Stimulated activated CD4-positive, alpha-beta T cell treated with anti-CD3 and anti-CD28 coated beads, Interleukin-1b, Interleukin-23, amount 100 ng/mL, for 48 hours (primary cell): ENCODE measurements at regions not wholly inside any gene's neighbourhood (a gene's known extent, or its start where the extent isn't known, plus 50 kb on each side); places are given as distances from the start of the nearest gene placed in this dataset.
"Not testable (repeated sequence)": the region's sequence is repeated elsewhere in the genome, so short reads cannot be mapped to it uniquely, and the experiment has no call there.

Experiments
- DNase-seq: peaks from one replicate; pipeline ENCODE4 v3.0.0-alpha.2; 2020

DNA sequence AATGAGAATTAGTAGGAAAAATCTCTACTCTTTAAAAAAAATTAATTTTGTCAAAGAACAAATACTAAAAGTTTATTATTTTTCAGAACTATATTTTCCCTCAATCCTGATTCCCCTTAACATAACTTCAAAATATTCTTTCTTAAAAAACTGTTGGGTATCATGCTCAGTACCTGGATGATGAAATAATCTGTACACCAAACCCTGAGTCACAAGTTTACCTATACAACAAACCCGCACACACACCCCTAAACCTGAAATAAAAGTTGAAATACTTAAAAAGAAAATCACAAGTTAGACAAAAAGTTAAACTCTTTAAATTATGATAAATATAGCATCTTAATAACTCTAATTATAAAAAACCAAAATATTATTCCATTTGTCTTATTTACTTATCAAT is 812.3 kb downstream of the MAT2B start:
- no peak for DNase-seq

DNA sequence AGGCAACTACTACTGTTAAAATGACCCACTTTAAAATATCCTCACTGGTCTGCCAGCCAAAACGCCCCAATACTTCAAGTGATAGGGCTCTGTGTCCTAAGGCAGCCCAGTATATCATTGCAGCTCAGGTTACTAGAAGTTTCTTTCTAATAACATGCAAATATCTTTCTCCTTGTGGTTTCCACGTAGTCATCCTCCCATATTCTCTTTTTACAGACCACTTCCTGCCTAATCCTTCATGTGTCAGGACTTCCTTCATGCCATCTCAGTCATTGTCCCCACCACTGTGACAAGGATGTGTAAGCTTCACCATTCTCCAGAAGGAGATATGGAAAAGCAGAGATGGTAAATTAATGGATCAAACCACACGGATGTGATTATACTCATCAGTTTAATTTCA is 813.7 kb downstream of the MAT2B start:
- DNase-seq: no peak

DNA sequence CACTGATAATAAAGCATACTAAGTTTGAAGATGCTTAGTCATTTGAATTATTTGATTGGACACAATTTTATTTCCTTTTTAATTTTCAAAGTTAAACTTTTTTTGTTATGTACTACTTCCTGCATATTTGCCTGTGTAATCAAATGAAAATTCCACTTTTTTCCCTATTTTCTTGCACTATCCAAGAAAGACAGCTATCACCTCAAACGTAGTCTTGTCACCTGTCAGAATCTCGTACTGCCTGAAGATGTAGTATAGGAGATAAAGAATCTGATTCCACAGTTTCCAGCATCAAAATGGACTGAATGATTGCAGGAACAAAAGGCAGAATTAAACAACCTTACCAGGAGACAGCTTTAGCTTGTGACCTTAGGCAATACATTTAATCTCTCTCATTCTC is 818.8 kb downstream of the MAT2B start:
- no peak for DNase-seq

DNA sequence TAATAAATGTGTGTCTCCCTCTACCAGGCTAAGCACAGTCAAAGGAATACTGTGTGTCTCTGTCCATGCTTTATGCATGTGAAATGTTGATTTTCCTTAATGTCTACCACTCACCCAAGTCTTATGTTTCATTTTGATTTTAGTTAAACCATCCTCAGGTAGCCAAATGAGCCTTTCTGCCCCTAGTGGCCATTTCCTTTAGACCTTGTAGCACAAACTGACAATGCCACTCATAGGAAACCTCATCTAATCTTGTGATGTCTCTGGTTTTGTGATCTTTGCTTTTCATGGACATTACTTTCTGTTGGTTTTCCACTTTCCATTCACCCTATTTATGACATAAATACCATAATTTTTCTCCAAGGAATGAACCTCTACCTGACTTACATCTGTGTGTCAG is 820.8 kb downstream of the MAT2B start:
- no peak for DNase-seq

DNA sequence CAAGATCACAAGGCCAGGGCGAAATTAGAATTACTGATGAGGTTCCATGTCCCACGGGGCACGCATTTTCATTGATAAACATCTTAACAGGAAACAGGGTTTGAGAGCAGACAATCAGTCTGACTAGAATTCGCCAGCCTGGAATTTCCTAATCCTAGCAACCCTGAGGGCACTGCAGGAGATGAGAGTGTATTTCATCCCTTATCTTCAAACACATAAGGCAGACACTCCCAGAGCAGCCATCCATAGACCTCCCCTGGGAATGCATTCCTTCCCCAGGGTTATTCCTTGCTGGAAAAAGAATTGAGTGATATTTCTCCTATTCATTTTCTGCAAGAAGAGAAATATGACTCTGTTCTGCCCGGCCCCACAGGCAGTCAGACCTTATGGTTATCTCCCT is 821.7 kb downstream of the MAT2B start:
- not testable (repeated sequence) for DNase-seq

DNA sequence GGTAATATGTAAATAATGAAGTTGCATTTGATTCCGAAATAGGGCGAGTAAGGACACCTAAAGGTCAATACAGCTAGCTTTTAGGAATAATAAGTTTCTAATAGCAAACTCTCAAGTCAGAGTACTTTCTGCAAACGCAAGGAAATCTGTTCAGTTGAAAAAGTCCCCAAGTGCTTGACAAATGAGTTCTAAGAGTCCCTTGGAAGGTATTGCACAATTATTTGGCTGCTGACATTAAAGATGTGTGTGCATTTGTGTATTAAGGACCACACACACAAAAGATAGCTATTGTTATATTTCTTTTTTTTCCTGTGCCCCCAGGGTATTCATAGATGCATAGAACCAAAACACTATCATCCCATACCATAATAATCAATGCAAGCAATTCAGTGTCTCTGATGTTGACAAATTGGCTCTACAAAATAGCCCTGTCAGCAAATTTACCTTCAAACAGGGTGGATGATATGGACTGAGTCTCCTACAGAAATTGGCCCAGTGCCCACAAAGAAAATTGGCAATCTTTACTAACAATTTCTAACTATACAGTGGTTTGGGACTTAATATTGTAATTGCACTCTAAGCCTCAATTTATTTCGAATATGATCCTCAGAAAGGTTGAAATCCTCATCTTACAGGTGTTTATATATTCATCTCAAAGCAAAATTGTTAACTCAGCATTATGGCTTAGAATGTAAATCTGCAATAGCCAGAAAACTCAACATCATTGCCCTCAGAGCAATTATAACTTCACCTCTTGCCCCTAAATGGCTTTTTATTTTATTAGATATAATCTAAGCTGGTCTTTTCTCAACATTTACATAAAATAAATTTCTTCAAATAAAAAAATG is 827.2 kb downstream of the MAT2B start:
- no peak for DNase-seq

DNA sequence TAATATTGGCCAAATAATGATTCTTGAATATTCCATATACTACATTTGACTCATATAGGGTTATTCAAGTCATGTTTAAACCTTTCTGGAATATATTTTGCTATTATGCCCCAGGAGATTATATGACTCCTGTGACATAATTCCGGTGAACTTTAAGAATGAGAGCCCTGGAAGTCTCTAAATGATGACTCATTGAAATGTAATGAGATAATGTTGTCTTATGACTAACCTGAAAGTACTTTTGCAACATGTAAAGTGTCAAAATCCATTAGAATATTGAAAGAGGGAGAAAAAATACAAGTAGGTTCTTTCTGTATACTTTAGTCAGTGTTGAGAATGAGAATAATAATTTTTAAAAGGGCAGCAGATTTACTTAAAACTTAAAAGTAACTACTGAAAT is 830.4 kb downstream of the MAT2B start:
- no peak for DNase-seq

DNA sequence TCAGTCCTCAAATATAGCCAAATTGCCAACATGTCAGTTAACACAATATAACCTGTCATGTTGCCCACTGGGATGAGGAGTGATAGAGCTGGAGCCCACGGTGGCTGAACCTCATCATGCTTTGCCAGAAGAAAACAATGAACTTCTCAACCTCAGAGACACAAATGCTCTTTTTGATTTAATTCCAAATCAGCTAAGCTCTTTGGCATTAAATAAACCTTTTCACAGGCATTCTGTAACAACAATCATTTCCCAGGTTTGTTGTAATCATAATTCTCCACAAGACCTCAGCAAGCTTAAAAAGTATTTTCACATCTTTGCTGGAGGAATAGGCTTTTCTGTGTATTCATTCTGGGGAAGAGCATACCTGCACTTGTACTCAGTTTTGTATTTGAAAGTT is 830.9 kb downstream of the MAT2B start:
- DNase-seq: no peak

DNA sequence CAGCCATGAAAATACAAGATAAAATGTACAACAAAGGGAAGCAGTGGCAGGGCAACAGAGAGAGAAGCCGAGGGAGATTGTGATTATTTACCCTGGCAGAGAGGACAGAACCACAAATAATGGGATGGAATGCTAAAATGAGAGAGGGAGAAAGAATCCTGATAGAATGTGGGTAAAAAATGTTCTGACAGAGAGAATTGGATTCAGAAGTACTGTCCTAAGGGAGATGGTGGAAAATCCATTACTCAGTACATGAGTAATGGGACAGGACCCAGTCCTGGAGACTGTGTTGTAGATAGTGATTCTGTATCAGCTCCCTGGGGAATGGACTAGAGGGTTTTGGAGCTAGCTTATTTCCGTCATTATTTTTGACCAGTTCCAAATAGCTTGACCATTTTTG is 831.5 kb downstream of the MAT2B start:
- DNase-seq: no peak

DNA sequence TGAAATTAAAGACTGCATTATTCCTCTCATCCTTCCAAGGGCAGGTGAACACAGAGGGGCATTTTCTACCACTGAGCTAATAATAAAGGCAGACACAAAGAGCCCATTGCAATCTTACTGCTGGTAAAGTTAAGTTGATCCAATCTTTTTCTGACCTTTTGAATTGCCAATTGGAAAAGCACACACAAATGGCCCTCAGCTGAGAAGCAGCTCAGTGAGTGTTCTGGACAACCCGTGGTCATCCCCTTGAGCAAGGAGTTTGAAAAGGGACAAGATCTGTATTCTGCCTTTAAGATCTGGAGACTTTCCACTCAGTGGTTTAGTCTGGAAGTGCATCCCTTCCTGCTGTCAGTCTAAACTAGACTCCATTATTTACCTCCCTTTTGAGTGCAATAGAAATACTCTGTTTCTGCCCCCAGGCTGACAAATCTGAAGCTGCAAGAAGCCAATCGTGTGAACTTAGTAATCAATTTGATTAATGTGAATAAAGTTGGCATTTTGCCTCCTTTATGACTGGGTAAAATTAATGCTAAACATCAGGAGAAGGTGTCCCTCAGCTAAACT is 835.7 kb downstream of the MAT2B start:
- no peak for DNase-seq

DNA sequence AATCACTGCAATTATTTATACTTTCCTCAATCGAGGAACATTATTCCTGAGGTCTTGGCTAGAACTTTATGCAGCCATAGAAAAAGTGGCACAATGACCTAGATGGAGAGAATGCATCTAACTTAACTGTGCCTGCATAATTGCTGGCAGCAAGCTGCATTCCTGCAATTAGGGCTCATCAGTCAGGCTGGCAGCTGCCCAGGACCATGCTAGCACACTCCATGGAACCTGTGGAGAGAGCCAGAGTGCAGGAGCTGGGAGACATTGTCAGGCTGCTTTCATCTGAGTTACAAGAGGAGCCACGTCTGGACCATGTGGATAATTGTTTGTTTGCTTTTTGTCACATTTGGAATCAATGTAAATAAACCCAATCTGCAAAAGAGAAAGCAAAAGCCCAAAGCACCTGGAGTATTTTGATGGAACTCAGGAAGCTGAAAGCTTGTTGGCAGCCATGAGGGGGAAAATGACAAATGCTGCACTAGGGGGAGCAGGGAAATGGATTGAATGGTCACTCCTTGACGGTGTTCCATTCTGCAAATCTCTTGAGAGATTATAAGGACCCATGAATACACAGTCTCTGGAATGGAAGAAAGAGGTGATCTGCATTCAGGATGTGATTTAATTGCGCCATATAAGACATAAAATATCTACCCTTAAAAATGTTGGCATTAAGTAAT is 839.9 kb downstream of the MAT2B start:
- no peak for DNase-seq

DNA sequence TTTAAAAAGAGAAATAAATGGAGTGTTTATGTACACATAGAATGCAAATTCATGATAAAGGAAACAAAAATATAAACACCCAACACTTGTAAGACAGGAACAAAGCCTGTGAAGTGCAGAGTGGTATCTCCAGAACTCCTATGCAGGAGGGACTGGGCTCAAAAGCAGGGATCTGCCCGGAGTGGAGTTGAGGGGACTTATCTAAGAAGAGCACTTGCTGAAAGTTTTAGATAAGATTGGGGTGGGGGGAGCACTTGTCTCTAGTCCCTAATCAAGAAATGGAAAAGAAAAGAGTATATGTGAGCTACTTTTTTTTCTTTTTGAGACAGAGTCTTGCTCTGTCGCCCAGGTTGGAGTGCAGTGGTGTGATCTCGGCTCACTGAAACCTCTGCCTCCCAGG is 840.4 kb downstream of the MAT2B start:
- DNase-seq: no peak

DNA sequence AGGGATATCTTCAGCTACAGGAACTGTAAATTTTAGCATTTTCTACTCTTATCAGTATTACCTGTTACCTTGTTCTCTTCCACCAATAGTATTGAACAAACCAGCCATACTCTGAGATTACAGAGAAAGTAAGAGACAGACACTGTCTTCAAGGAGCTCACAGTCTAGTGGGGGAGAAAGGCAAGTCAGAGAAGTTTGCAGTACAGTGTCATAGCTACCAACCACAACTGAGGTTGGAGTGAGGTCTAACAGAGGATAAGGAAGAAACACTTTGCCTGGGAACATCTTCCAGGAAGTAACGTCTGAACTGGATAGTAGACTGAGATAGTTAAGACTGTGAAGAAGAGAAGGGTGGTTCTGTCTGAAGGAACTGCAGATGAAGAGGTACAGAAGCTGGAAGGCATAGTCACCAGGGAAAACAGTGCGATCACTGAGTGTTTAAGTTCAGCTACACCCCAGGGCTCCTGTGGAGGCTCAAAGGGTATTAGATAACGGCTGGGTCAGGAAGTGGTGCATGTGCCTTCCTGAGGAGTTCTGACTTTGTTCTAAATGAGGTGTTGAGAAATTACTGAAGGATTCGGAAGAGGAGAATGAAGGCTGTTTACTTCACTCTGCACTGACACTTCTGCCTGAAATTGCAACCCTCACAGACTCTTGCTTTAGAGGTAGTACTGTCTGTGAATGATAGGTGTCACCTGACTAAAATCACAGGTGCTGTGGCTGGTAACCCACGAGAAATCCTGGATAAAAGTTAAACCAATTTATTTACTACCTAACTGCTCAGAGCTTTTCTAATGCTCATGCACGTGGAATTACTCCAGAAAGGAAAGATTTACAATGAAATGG is 841.6 kb downstream of the MAT2B start:
- no peak for DNase-seq

DNA sequence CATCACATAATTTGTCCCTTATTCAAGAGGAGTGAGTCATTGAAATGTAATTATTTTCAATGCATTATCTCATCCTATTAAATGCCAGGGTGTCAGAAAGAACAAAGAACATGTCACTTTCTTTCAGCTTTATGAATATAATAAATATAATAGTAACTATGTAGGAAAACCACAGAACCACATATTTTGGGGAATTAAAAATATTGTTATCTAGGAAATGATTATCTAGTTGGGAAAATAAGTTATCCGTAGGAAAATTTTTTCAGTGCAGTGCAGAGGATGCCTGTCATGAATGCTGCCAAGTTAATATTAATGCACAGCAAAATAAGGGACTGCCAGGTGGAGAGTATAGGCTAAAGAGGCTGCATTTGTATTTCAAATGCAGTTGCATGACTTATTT is 844.8 kb downstream of the MAT2B start:
- DNase-seq: no peak

DNA sequence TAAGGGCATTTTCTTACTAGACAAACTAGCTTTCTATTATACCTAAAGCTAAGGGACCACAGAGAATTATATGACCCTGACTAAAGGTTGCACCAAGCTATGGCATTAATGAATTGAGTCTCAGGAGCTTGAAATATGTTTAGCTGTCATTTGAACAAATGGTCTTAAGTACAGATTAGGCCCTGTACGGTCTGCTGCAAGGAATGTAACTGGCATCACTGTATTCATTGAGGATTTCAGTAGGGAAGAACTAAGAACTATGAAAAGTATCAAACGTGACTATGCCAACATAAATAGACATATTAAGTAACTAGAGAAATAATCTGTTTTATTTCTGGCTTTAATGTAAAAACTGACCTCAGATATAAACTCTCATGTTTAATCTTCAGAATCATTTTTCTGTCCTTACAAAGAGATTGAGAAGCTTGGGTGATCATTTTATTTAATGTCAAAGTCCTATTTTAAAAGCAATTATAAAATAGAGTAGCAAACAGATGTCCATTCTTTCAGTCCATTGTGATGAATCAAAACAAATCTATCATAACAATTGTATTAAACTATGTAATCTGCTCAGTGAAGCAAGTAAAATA is 845.9 kb downstream of the MAT2B start:
- DNase-seq: no peak

DNA sequence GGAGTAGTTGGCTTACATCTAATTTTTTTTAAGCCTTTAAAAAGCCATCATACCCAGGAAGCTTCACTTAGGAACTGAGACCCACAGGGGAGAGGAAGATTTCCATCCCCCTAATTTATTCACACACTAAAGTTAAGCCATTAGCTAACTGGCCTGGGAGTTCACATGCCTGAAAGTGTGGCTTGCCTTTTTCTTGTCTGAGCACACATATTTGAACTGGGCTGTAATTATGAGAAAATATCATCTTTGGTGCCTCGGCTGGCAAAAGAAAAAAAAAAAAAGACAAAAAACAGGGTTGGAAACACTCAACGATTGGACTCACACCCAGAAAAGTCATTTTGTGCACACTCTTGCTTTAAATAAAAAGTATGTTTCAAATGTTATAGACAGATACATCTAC is 847.3 kb downstream of the MAT2B start:
- DNase-seq: no peak

DNA sequence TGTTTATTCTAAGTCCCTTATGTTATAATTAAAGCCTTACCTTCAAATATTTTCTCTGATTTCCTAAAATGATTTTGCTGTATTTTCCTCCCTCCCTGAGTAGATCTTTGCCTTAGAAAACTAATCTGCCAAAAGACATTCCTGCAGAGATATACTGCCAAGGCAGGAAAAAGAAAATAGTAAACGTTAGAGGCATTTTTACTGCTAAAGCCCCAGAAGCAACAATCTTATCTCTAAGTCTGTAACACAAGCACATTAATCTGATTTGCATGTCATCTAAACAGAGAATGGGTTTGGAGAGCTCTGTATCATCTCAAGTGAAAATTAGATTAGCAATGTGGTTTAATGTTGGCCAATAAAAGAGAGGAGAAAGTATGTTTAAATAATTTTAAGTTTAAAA is 847.7 kb downstream of the MAT2B start:
- no peak for DNase-seq

DNA sequence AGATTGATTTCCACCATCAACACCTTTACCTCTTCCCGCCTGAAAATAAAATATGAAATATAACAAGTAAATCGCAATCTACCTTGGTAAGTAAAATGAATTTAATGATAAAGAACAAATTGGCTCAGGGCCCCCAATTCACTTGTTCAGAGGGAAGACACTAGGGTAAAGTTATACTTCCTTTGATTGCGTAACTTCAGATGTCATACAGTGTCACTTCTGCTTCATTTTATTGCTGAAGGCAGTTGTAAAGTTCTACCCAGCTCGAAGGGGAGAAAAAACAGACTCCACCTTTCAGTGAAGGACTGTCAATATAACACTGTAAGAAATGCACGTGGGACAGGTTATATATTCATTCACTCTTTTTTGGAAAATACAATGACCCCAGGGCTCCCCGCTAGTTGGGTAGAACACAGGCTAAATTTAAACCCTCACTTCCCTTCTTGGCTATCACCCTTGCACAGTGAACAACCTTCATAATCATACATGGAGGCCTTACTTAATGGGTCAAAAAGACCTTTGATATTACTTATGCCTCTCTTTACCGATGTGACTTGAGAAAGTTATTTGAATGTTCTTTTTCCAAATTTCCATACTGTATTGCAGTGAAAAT is 848.8 kb downstream of the MAT2B start:
- no peak for DNase-seq

DNA sequence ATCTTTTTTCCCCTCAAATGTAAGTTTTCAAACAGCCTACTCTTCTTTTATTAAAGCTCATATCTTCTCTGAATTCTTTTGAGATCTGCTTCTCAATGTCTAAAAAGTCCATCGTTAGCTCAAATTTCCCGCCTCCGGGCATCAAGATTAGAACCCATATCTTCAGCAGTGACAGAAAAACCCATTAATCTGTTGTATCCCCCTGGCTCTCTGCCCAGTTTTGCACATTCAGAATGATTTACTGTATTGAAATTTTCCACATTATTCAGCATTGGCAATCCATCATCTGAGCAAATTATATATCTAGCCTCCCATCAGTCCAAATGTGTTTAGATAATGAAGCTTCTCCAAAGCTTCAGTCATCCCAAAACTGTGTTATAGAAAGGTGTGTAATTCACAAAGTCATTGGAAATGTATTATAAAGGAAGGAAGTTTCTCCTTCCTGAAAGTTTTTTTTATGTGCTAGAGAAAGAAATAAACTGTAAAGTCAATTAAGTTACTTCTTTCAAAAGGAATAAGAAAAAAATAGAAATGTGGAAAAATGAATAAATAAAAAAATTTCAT is 849.9 kb downstream of the MAT2B start:
- DNase-seq: no peak

DNA sequence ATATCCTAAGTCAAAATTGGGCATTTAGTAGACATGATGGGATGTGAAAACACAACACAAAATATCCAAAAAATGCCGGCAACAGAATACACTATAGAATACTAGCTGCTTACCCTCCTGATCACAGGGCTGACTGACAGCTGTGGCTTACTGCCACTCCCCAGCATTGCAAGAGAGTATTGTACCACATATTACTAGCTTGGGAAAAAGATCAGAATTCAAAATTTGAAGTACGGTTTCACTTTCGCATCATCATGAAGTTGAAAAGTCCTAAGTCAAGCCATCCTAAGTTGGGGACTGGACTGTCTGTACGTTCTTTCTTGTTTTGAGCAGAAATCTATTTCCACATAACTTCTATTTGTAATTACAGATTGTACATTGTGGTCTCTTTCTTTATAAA is 851.4 kb downstream of the MAT2B start:
- DNase-seq: no peak

DNA sequence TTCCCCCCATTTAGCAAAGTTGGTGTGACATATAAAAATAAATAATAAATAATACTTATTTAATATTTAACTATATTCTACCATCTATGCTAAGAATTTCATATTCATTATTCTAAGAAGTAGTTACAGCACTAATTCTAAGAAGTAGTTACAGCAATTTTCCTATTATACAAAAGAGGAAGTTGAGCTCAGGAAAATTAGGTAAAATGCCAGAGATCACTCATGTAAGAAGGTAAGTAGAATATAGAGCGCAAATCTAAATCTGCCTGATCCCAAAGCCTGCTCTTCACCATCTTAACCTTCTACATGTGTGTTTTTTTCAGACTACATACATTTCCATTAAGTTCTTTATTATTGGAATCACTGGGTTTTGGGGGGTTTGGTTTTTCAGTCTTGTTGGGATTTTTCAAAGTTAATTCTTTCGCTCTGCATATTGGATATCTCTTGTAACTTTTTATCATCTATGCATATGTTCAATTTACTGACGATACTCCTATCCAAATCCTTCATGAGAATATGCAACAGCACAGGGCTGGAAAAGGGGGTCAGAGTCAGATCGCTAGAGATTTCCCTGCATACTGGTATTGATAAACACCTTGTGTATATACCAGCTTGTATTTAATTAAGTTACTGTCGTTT is 852.1 kb downstream of the MAT2B start:
- no peak for DNase-seq
